Left lung (tissue), 4 donors: ENCODE measurements at regions not wholly inside any gene's neighbourhood (a gene's known extent, or its start where the extent isn't known, plus 50 kb on each side); places are given as distances from the start of the nearest gene placed in this dataset.

Experiments
- ATAC-seq: fragments of 200-7000 bp; cut with Tn5 transposase; one replicate; pipeline ENCODE4 v1.9.1; 2020; ENCODE audit warnings: moderate library complexity
- DNase-seq, 4 donors: peaks; one replicate each; pipeline ENCODE4 v3.0.0-alpha.2; 2013 to 2020
- H3K27ac ChIP-seq, 2 donors: fragments of 200-600 bp; sonication (generic) in 1 of 2; one replicate each; pipeline versions ENCODE4 v1.5.0 to v1.8.0; 2020 to 2021
- H3K27me3 ChIP-seq, 2 donors: fragments of 200-600 bp; sonication (generic) in 1 of 2; one replicate each; pipeline versions ENCODE4 v1.5.0 to v1.8.0; 2020 to 2021
- H3K36me3 ChIP-seq, 2 donors: fragments of 200-600 bp; sonication (generic) in 1 of 2; one replicate each; pipeline versions ENCODE4 v1.5.0 to v1.8.0; 2020 to 2021
- H3K4me1 ChIP-seq, 2 donors: fragments of 200-600 bp; one replicate each; pipeline ENCODE4 v1.8.0; 2021
- H3K4me3 ChIP-seq, 2 donors: fragments of 200-600 bp; sonication (generic) in 1 of 2; one replicate each; pipeline versions ENCODE4 v1.5.0 to v1.8.0; 2020 to 2021; ENCODE audit warnings: mild to moderate bottlenecking in 1 of 2
- H3K9me3 ChIP-seq, 2 donors: fragments of 200-600 bp; sonication (generic) in 1 of 2; one replicate each; pipeline versions ENCODE4 v1.5.0 to v1.8.0; 2020 to 2021
- CTCF ChIP-seq, 2 donors: fragments of 200-600 bp; sonication (generic) in 1 of 2; IDR thresholded peaks; one replicate each; pipeline versions ENCODE4 v1.5.0 to v1.8.0; 2021; ENCODE audit warnings: antibody characterized with exemption in 2 of 2
- intact Hi-C, 2 donors: fragments of 100-400 bp; cut with DNase I; formaldehyde crosslinking; loops; one replicate each; pipeline versions ENCODE4 v1.11.2 to v1.14.2; 2022
- donor health status: DM: no; HTN: yes; CAD: no.
- donor health status: DM: no; HTN: no; CAD: no.

GRCh38 chr18:39600894-39601293 lies 2035.3 kb upstream of the CELF4 start:
- no peak for DNase-seq
- Histone ChIP-seq H3K9me3 (no peaks in the 10 kb centered on the region), H3K4me1 (no peaks in the 10 kb centered on the region), H3K27me3 (no peaks in the 10 kb centered on the region), H3K36me3 (no peaks in the 10 kb centered on the region), H3K4me3 (no peak overlapping the region), H3K27ac (no peak overlapping the region)
- ATAC-seq, result no peak
- intact Hi-C loops, result no loop called here
- TF ChIP-seq CTCF (IDR thresholded peaks at IDR 0.05), result no peak

GRCh38 chr18:39599251-39599650 lies 2033.7 kb upstream of the CELF4 start:
- ATAC-seq (no peak), DNase-seq (no peak)
- H3K9me3 ChIP-seq, result no peaks in the 10 kb centered on the region
- no peaks in the 10 kb centered on the region for H3K27me3 ChIP-seq
- no peak overlapping the region for H3K27ac ChIP-seq
- no peak overlapping the region for H3K4me3 ChIP-seq
- no peaks in the 10 kb centered on the region for H3K4me1 ChIP-seq
- intact Hi-C loops, result no loop called here
- no peaks in the 10 kb centered on the region for H3K36me3 ChIP-seq
- no peak for TF ChIP-seq CTCF (IDR thresholded peaks at IDR 0.05)

- no peak overlapping the region for H3K27ac ChIP-seq
- H3K4me3 ChIP-seq, result no peak overlapping the region
- no peaks in the 10 kb centered on the region for H3K27me3 ChIP-seq
- no peaks in the 10 kb centered on the region for H3K9me3 ChIP-seq
- no peak for TF ChIP-seq CTCF (IDR thresholded peaks at IDR 0.05)
- H3K36me3 ChIP-seq, result no peaks in the 10 kb centered on the region
- H3K4me1 ChIP-seq, result no peaks in the 10 kb centered on the region
- ATAC-seq (no peak), DNase-seq (no peak)
- intact Hi-C loops, result no loop called here
Observed at GRCh38 chr18:39596891-39597290, 2031.3 kb upstream of the CELF4 start.

GRCh38 chr18:39596221-39596620 lies 2030.6 kb upstream of the CELF4 start:
- ATAC-seq, result no peak
- Histone ChIP-seq H3K4me1 (no peaks in the 10 kb centered on the region), H3K9me3 (no peaks in the 10 kb centered on the region), H3K27me3 (no peaks in the 10 kb centered on the region), H3K27ac (no peak overlapping the region), H3K36me3 (no peaks in the 10 kb centered on the region), H3K4me3 (no peak overlapping the region)
- DNase-seq, result no peak
- intact Hi-C loops, result no loop called here
- TF ChIP-seq CTCF (IDR thresholded peaks at IDR 0.05), result no peak

GRCh38 chr18:39594206-39594605 lies 2028.6 kb upstream of the CELF4 start:
- DNase-seq, result no peak
- no peak overlapping the region for H3K4me3 ChIP-seq
- H3K4me1 ChIP-seq, result no peaks in the 10 kb centered on the region
- no peak for ATAC-seq
- H3K36me3 ChIP-seq, result no peaks in the 10 kb centered on the region
- no peak for TF ChIP-seq CTCF (IDR thresholded peaks at IDR 0.05)
- no peak overlapping the region for H3K27ac ChIP-seq
- H3K9me3 ChIP-seq, result no peaks in the 10 kb centered on the region
- H3K27me3 ChIP-seq, result no peaks in the 10 kb centered on the region
- intact Hi-C loops, result no loop called here
